IPS-18c (cell line): ENCODE measurements at regions not wholly inside any gene's neighbourhood (a gene's known extent, or its start where the extent isn't known, plus 50 kb on each side); places are given as distances from the start of the nearest gene placed in this dataset.

Source experiments
- H3K4me3 ChIP-seq: 2 replicates; pipeline ENCODE4 v1.7.0; 2013; ENCODE audit warnings: low read depth, mild to moderate bottlenecking, low read length, moderate library complexity; ENCODE audit not compliant: insufficient read depth
- H3K9me3 ChIP-seq: one replicate; pipeline ENCODE4 v1.6.1; 2013; ENCODE audit warnings: mild to moderate bottlenecking, low read length, moderate library complexity; ENCODE audit not compliant: control insufficient read depth, insufficient read depth

- Histone ChIP-seq H3K4me3 (no peak overlapping the region), H3K9me3 (no peaks in the 10 kb centered on the region)
These were observed 88.3 kb upstream of the SALL3 start for GRCh38 chr18:78891185-78891762.

- no peaks in the 10 kb centered on the region for H3K9me3 ChIP-seq
- H3K4me3 ChIP-seq = no peak overlapping the region
These were observed 87.4 kb upstream of the SALL3 start for GRCh38 chr18:78892177-78892576.

GRCh38 chr18:78892721-78893120 is 86.9 kb upstream of the SALL3 start:
- no peaks in the 10 kb centered on the region for H3K9me3 ChIP-seq
- no peak overlapping the region for H3K4me3 ChIP-seq

GRCh38 chr18:78893281-78894032 is 86.2 kb upstream of the SALL3 start:
- H3K9me3 ChIP-seq = no peaks in the 10 kb centered on the region
- H3K4me3 ChIP-seq = no peak overlapping the region; the same call in 1 of the 2 replicates

GRCh38 chr18:78894033-78894305 is 85.6 kb upstream of the SALL3 start:
- H3K4me3 ChIP-seq = no peak overlapping the region; the same call in 1 of the 2 replicates
- H3K9me3 ChIP-seq = no peaks in the 10 kb centered on the region

GRCh38 chr18:78895207-78896001 is 84.2 kb upstream of the SALL3 start:
- Histone ChIP-seq H3K9me3 (no peaks in the 10 kb centered on the region), H3K4me3 (no peak overlapping the region)

- Histone ChIP-seq H3K4me3 (no peak overlapping the region), H3K9me3 (no peaks in the 10 kb centered on the region)
These were observed 83.3 kb upstream of the SALL3 start for GRCh38 chr18:78896111-78896905.

GRCh38 chr18:78898066-78898465 is 81.6 kb upstream of the SALL3 start:
- no peak overlapping the region for H3K4me3 ChIP-seq
- H3K9me3 ChIP-seq = no peaks in the 10 kb centered on the region

- Histone ChIP-seq H3K4me3 (no peak overlapping the region), H3K9me3 (no peaks in the 10 kb centered on the region)
These were observed 81.0 kb upstream of the SALL3 start for GRCh38 chr18:78898635-78899034.

GRCh38 chr18:78899241-78899640 is 80.4 kb upstream of the SALL3 start:
- no peaks in the 10 kb centered on the region for H3K9me3 ChIP-seq
- no peak overlapping the region for H3K4me3 ChIP-seq

- H3K9me3 ChIP-seq = no peaks in the 10 kb centered on the region
- no peak overlapping the region for H3K4me3 ChIP-seq
These were observed 78.4 kb upstream of the SALL3 start for GRCh38 chr18:78900938-78901909.

GRCh38 chr18:78901923-78902794 is 77.5 kb upstream of the SALL3 start:
- no peaks in the 10 kb centered on the region for H3K9me3 ChIP-seq
- H3K4me3 ChIP-seq = no peak overlapping the region

- Histone ChIP-seq H3K9me3 (no peaks in the 10 kb centered on the region), H3K4me3 (no peak overlapping the region)
These were observed 76.7 kb upstream of the SALL3 start for GRCh38 chr18:78902795-78903435.

- no peak overlapping the region for H3K4me3 ChIP-seq
- no peaks in the 10 kb centered on the region for H3K9me3 ChIP-seq
These were observed 76.0 kb upstream of the SALL3 start for GRCh38 chr18:78903436-78904178.

GRCh38 chr18:78904179-78904531 is 75.5 kb upstream of the SALL3 start:
- Histone ChIP-seq H3K4me3 (no peak overlapping the region), H3K9me3 (no peaks in the 10 kb centered on the region)
